Left ventricle myocardium inferior (tissue), 1 donor: ENCODE measurements at regions not wholly inside any gene's neighbourhood (a gene's known extent, or its start where the extent isn't known, plus 50 kb on each side); places are given as distances from the start of the nearest gene placed in this dataset.

Source experiments
- DNase-seq: peaks from one replicate; pipeline ENCODE4 v3.0.0-alpha.2; 2020
- H3K27ac ChIP-seq: fragments of 200-600 bp; replicated peaks from 2 replicates; pipeline ENCODE4 v1.8.0; 2021
- H3K27me3 ChIP-seq: fragments of 200-600 bp; 2 replicates; pipeline ENCODE4 v1.8.0; 2021; ENCODE audit warnings: low read depth
- H3K36me3 ChIP-seq: fragments of 200-600 bp; 2 replicates; pipeline ENCODE4 v1.8.0; 2021
- H3K4me1 ChIP-seq: fragments of 200-600 bp; 2 replicates; pipeline ENCODE4 v1.8.0; 2021
- H3K4me3 ChIP-seq: fragments of 200-600 bp; 2 replicates; pipeline ENCODE4 v1.8.0; 2021; ENCODE audit warnings: mild to moderate bottlenecking, moderate library complexity
- H3K9me3 ChIP-seq: fragments of 200-600 bp; replicated peaks from 2 replicates; pipeline ENCODE4 v1.8.0; 2021
- CTCF ChIP-seq: fragments of 200-600 bp; IDR thresholded peaks from 2 replicates; pipeline ENCODE4 v1.8.0; 2021; ENCODE audit warnings: antibody characterized with exemption, mild to moderate bottlenecking, borderline replicate concordance
- intact Hi-C: fragments of 100-400 bp; cut with micrococcal nuclease; formaldehyde crosslinking; loops from one replicate; pipeline ENCODE4 v1.11.0; 2022
- donor health status: DM: no; HTN: yes; CAD: no; lungs with severe emphysema.

- TF ChIP-seq CTCF, result peak; percentile 42
- DNase-seq, result no peak
- intact Hi-C loops, result no loop called here
- H3K27ac ChIP-seq, result no peak overlapping the region
- H3K27me3 ChIP-seq, result no peaks in the 10 kb centered on the region
- no peak overlapping the region for H3K4me3 ChIP-seq
- no peaks in the 10 kb centered on the region for H3K36me3 ChIP-seq
- H3K9me3 ChIP-seq, result no peaks in the 10 kb centered on the region
- H3K4me1 ChIP-seq, result no peaks in the 10 kb centered on the region
Measured at GRCh38 chr4:163048447-163048846, 118.2 kb downstream of the NAF1 start.

GRCh38 chr4:163042306-163042705 is 124.4 kb downstream of the NAF1 start:
- no peak overlapping the region for H3K27ac ChIP-seq
- intact Hi-C loops, result no loop called here
- no peaks in the 10 kb centered on the region for H3K4me1 ChIP-seq
- no peak overlapping the region for H3K4me3 ChIP-seq
- no peaks in the 10 kb centered on the region for H3K27me3 ChIP-seq
- H3K36me3 ChIP-seq, result no peaks in the 10 kb centered on the region
- DNase-seq, result no peak
- peaks cover 7% of the 10 kb centered on the region for H3K9me3 ChIP-seq
- no peak for TF ChIP-seq CTCF

- DNase-seq, result no peak
- no peaks in the 10 kb centered on the region for H3K27me3 ChIP-seq
- intact Hi-C loops, result no loop called here
Measured at GRCh38 chr4:163017135-163017534, 149.6 kb downstream of the NAF1 start.

GRCh38 chr4:163012816-163013215 is 153.9 kb downstream of the NAF1 start:
- H3K36me3 ChIP-seq, result no peaks in the 10 kb centered on the region
- DNase-seq, result no peak
- H3K4me3 ChIP-seq, result no peak overlapping the region
- peaks cover 12% of the 10 kb centered on the region for H3K9me3 ChIP-seq
- no peak for TF ChIP-seq CTCF
- H3K27me3 ChIP-seq, result no peaks in the 10 kb centered on the region
- intact Hi-C loops, result no loop called here
- H3K27ac ChIP-seq, result no peak overlapping the region
- no peaks in the 10 kb centered on the region for H3K4me1 ChIP-seq

More at GRCh38 chr4:163017135-163017534, 149.6 kb downstream of the NAF1 start:
- Histone ChIP-seq H3K36me3 (no peaks in the 10 kb centered on the region), H3K4me1 (no peaks in the 10 kb centered on the region), H3K9me3 (no peaks in the 10 kb centered on the region), H3K4me3 (no peak overlapping the region), H3K27ac (no peak overlapping the region)
- no peak for TF ChIP-seq CTCF

GRCh38 chr4:163003979-163004378 is 162.7 kb downstream of the NAF1 start:
- TF ChIP-seq CTCF, result no peak
- H3K9me3 ChIP-seq, result peaks cover 26% of the 10 kb centered on the region
- H3K4me1 ChIP-seq, result no peaks in the 10 kb centered on the region
- no peak overlapping the region for H3K4me3 ChIP-seq
- H3K27me3 ChIP-seq, result peaks cover 7% of the 10 kb centered on the region
- intact Hi-C loops, result no loop called here
- no peak for DNase-seq
- no peak overlapping the region for H3K27ac ChIP-seq
- H3K36me3 ChIP-seq, result no peaks in the 10 kb centered on the region

GRCh38 chr4:162988530-162988929 is 178.2 kb downstream of the NAF1 start:
- Histone ChIP-seq H3K36me3 (no peaks in the 10 kb centered on the region), H3K9me3 (peaks cover 5% of the 10 kb centered on the region), H3K4me3 (no peak overlapping the region), H3K27ac (no peak overlapping the region), H3K4me1 (no peaks in the 10 kb centered on the region), H3K27me3 (no peaks in the 10 kb centered on the region)
- TF ChIP-seq CTCF, result no peak
- DNase-seq, result no peak
- intact Hi-C loops, result no loop called here
